Testis (tissue), 2 donors: ENCODE measurements at regions not wholly inside any gene's neighbourhood (a gene's known extent, or its start where the extent isn't known, plus 50 kb on each side); places are given as distances from the start of the nearest gene placed in this dataset.

Experiments
- POLR2A ChIP-seq: fragments of 450-650 bp; IDR thresholded peaks from one replicate; pipeline ENCODE4 v1.6.1; 2017; ENCODE audit warnings: antibody characterized with exemption, mild to moderate bottlenecking, moderate library complexity
- TF ChIP-seq, protein P1 (sequence below), 3 experiments: fragments of 450-650 bp in 2 of 3; fragments of 200-600 bp in 1 of 3; sonication (generic) in 1 of 3; IDR thresholded peaks; one replicate each; pipeline ENCODE4 v1.5.1; 2016 to 2019; ENCODE audit warnings: antibody characterized with exemption in 3 of 3, mild to moderate bottlenecking in 2 of 3, moderate library complexity in 1 of 3

- TF ChIP-seq POLR2A = no peak
- TF ChIP-seq, protein P1, sequence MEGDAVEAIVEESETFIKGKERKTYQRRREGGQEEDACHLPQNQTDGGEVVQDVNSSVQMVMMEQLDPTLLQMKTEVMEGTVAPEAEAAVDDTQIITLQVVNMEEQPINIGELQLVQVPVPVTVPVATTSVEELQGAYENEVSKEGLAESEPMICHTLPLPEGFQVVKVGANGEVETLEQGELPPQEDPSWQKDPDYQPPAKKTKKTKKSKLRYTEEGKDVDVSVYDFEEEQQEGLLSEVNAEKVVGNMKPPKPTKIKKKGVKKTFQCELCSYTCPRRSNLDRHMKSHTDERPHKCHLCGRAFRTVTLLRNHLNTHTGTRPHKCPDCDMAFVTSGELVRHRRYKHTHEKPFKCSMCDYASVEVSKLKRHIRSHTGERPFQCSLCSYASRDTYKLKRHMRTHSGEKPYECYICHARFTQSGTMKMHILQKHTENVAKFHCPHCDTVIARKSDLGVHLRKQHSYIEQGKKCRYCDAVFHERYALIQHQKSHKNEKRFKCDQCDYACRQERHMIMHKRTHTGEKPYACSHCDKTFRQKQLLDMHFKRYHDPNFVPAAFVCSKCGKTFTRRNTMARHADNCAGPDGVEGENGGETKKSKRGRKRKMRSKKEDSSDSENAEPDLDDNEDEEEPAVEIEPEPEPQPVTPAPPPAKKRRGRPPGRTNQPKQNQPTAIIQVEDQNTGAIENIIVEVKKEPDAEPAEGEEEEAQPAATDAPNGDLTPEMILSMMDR (IDR thresholded peaks at IDR 0.05) = no peak
Measured at GRCh38 chr9:103625161-103625804, 468.8 kb upstream of the SMC2 start.
